OCI-LY1 (cell line): ENCODE measurements at regions not wholly inside any gene's neighbourhood (a gene's known extent, or its start where the extent isn't known, plus 50 kb on each side); places are given as distances from the start of the nearest gene placed in this dataset.

ENCODE experiments used
- H2AFZ ChIP-seq: fragments of 200-600 bp; sonication (generic), shearing (Covaris generic); 2 replicates; pipeline ENCODE4 v1.6.0; 2014; ENCODE audit warnings: antibody characterized with exemption, mild to moderate bottlenecking, low read length
- H3F3A ChIP-seq: fragments of 200-600 bp; sonication (generic), shearing (Covaris generic); 2 replicates; pipeline ENCODE4 v1.6.0; 2014; ENCODE audit warnings: mild to moderate bottlenecking, antibody characterized with exemption, low read length, moderate library complexity; ENCODE audit not compliant: insufficient read depth
- H3K27ac ChIP-seq: fragments of 200-600 bp; sonication (generic); 2 replicates; pipeline ENCODE4 v1.5.1; 2014; ENCODE audit warnings: low read length, mixed run types, mild to moderate bottlenecking, low read depth; ENCODE audit not compliant: poor library complexity, severe bottlenecking
- H3K27me3 ChIP-seq: fragments of 200-600 bp; sonication (generic); 2 replicates; pipeline ENCODE4 v1.6.0; 2014; ENCODE audit warnings: antibody characterized with exemption, mild to moderate bottlenecking, low read length, moderate library complexity; ENCODE audit not compliant: insufficient read depth
- H3K36me3 ChIP-seq: fragments of 200-600 bp; sonication (generic); 2 replicates; pipeline ENCODE4 v1.6.1; 2014; ENCODE audit warnings: mild to moderate bottlenecking, antibody characterized with exemption, low read length, moderate library complexity, mixed read lengths; ENCODE audit not compliant: insufficient read depth
- H3K4me1 ChIP-seq: fragments of 200-600 bp; sonication (generic); 2 replicates; pipeline ENCODE4 v1.5.1; 2014; ENCODE audit warnings: mild to moderate bottlenecking, low read length, moderate library complexity; ENCODE audit not compliant: insufficient read depth, severe bottlenecking
- H3K4me2 ChIP-seq: fragments of 200-600 bp; sonication (generic), shearing (Covaris generic); 2 replicates; pipeline ENCODE4 v1.6.1; 2014; ENCODE audit warnings: low read length
- H3K4me3 ChIP-seq: fragments of 200-600 bp; sonication (generic); 2 replicates; pipeline ENCODE4 v1.5.1; 2014; ENCODE audit warnings: low read length, low read depth, mild to moderate bottlenecking, mixed read lengths; ENCODE audit not compliant: poor library complexity, severe bottlenecking
- H3K79me2 ChIP-seq: fragments of 200-600 bp; shearing (Covaris generic); 2 replicates; pipeline ENCODE4 v1.6.1; 2016; ENCODE audit warnings: mixed run types, low read length, mixed read lengths; ENCODE audit not compliant: insufficient read depth
- H3K9ac ChIP-seq: fragments of 200-600 bp; sonication (generic), shearing (Covaris generic); 2 replicates; pipeline ENCODE4 v1.6.1; 2014; ENCODE audit warnings: mild to moderate bottlenecking, low read length, mixed read lengths
- H3K9me2 ChIP-seq: fragments of 200-600 bp; sonication (generic), shearing (Covaris generic); 2 replicates; pipeline ENCODE4 v1.6.1; 2014; ENCODE audit warnings: low read depth, mild to moderate bottlenecking, low read length, mixed read lengths
- H3K9me3 ChIP-seq: fragments of 200-600 bp; shearing (Covaris generic); 2 replicates; pipeline ENCODE4 v1.6.1; 2014; ENCODE audit warnings: low read length, mixed read lengths
- H4K20me1 ChIP-seq: fragments of 200-600 bp; sonication (generic), shearing (Covaris generic); 2 replicates; pipeline ENCODE4 v1.6.0; 2016; ENCODE audit warnings: mild to moderate bottlenecking, low read length; ENCODE audit not compliant: insufficient read depth
- EZH2 ChIP-seq: fragments of 200-600 bp; sonication (generic), shearing (Covaris generic); IDR thresholded peaks from 2 replicates; pipeline ENCODE4 v1.8.0; 2017; ENCODE audit warnings: borderline replicate concordance, mixed run types, mild to moderate bottlenecking, antibody characterized with exemption, low read length, moderate library complexity, mixed read lengths
- TF ChIP-seq, protein P1 (sequence below): fragments of 200-600 bp; sonication (generic), shearing (Covaris generic); IDR thresholded peaks from 2 replicates; pipeline ENCODE4 v1.5.1; 2017; ENCODE audit warnings: mild to moderate bottlenecking, antibody characterized with exemption, low read length, moderate library complexity, mixed read lengths

DNA sequence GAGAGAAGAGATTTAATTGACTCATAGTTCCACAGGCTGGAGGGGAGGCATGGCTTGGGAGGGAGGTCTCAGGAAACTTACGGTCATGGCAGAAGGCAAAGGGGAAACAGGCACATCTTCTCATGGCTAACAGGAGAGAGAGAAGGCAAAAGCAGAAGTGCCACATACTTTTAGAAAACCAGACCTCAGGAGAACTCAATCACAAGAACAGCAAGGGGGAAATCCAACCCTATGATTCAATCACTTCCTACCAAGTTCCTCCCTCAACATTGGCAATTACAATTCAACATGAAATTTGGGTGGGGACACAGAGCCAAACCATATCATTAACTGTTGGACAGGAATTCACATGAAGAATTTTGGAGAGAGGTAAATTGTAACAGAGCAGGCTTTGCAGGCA lies 485.3 kb upstream of the PITX2 start:
- H3K27me3 ChIP-seq: no peaks in the 10 kb centered on the region
- H3K9me2 ChIP-seq: no peaks in the 10 kb centered on the region
- TF ChIP-seq, protein P1, sequence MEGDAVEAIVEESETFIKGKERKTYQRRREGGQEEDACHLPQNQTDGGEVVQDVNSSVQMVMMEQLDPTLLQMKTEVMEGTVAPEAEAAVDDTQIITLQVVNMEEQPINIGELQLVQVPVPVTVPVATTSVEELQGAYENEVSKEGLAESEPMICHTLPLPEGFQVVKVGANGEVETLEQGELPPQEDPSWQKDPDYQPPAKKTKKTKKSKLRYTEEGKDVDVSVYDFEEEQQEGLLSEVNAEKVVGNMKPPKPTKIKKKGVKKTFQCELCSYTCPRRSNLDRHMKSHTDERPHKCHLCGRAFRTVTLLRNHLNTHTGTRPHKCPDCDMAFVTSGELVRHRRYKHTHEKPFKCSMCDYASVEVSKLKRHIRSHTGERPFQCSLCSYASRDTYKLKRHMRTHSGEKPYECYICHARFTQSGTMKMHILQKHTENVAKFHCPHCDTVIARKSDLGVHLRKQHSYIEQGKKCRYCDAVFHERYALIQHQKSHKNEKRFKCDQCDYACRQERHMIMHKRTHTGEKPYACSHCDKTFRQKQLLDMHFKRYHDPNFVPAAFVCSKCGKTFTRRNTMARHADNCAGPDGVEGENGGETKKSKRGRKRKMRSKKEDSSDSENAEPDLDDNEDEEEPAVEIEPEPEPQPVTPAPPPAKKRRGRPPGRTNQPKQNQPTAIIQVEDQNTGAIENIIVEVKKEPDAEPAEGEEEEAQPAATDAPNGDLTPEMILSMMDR: no peak
- no peak for TF ChIP-seq EZH2

DNA sequence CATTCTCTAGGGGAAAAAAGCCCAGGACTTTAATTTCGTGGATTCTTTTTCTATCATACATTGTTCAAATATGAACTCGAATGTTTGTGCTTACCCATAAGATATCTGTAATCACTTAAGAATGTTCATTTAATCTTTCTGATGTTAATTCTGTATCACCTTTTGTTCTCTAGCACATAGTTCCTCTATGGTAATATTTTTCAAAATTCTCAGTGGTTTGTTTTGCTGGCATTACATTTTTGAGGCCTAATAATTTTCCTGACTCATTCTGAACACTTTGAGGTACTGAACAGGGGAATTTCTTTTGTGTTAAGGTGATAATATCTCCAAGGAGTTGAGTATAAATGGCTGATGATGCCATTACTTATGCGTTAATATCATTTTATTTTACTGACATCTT lies 490.7 kb upstream of the PITX2 start:
- Histone ChIP-seq H3K9me3 (no peaks in the 10 kb centered on the region), H2AFZ (no peak overlapping the region), H3F3A (no peaks in the 10 kb centered on the region), H3K4me2 (no peak overlapping the region), H3K9me2 (no peaks in the 10 kb centered on the region), H3K4me1 (no peaks in the 10 kb centered on the region), H3K27ac (no peak overlapping the region), H3K79me2 (no peaks in the 10 kb centered on the region), H3K27me3 (no peaks in the 10 kb centered on the region), H3K36me3 (no peaks in the 10 kb centered on the region), H3K9ac (no peak overlapping the region), H4K20me1 (no peaks in the 10 kb centered on the region), H3K4me3 (no peak overlapping the region)
- TF ChIP-seq, protein P1: no peak
- TF ChIP-seq EZH2: no peak

More for the DNA sequence above, 485.3 kb upstream of the PITX2 start:
- Histone ChIP-seq H3K36me3 (no peaks in the 10 kb centered on the region), H3F3A (no peaks in the 10 kb centered on the region), H3K9me3 (no peaks in the 10 kb centered on the region), H3K4me3 (no peak overlapping the region), H3K27ac (no peak overlapping the region), H3K4me2 (no peak overlapping the region), H3K9ac (no peak overlapping the region), H2AFZ (no peak overlapping the region), H4K20me1 (no peaks in the 10 kb centered on the region), H3K4me1 (no peaks in the 10 kb centered on the region), H3K79me2 (no peaks in the 10 kb centered on the region)

DNA sequence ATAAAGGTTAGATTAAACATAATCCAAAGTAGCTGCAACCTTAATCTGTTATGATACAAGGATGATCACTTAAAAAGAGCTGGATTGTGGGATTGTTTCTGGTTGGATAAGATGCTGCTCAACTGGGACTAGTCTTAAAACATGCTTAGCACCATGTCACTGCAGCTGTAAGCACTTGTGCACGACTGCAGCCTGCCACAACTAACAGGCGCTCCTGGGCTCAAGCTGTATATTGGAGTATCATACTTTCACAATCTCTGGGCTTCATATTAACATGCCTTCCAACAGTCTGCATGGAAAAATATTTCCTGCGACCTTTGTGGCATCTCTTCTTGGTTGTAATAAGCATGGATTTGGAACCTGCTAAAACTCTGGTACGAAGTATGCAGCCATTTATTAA lies 493.0 kb upstream of the PITX2 start:
- Histone ChIP-seq H3K27me3 (no peaks in the 10 kb centered on the region), H3K9me3 (no peaks in the 10 kb centered on the region), H3K79me2 (no peaks in the 10 kb centered on the region), H3K36me3 (no peaks in the 10 kb centered on the region), H3K4me1 (no peaks in the 10 kb centered on the region), H4K20me1 (no peaks in the 10 kb centered on the region), H3K4me3 (no peak overlapping the region), H3K4me2 (no peak overlapping the region), H3F3A (no peaks in the 10 kb centered on the region), H3K9ac (no peak overlapping the region), H2AFZ (no peak overlapping the region), H3K27ac (no peak overlapping the region), H3K9me2 (no peaks in the 10 kb centered on the region)
- TF ChIP-seq, protein P1: no peak
- no peak for TF ChIP-seq EZH2
